HG03066 (cell line): ENCODE measurements at regions not wholly inside any gene's neighbourhood (a gene's known extent, or its start where the extent isn't known, plus 50 kb on each side); places are given as distances from the start of the nearest gene placed in this dataset.
A peak's percentile ranks its signal among the peaks of the same experiment; 100 is the strongest.

Experiments
- ATAC-seq: cut with Tn5 transposase; IDR thresholded peaks from one replicate; pipeline ENCODE4 v1.9.1; 2021; ENCODE audit warnings: low read depth; ENCODE audit not compliant: unreplicated experiment

- ATAC-seq: no peak
These were observed 934.7 kb upstream of the PRMT6 start for GRCh38 chr1:106121728-106122127.

GRCh38 chr1:106134561-106134960, 921.9 kb upstream of the PRMT6 start:
- no peak for ATAC-seq

GRCh38 chr1:106173101-106173500, 883.4 kb upstream of the PRMT6 start:
- ATAC-seq: no peak

- no peak for ATAC-seq
These were observed 877.7 kb upstream of the PRMT6 start for GRCh38 chr1:106178791-106179190.

GRCh38 chr1:106181866-106182265, 874.6 kb upstream of the PRMT6 start:
- ATAC-seq: no peak

- ATAC-seq: no peak
These were observed 871.4 kb upstream of the PRMT6 start for GRCh38 chr1:106185089-106185488.

- ATAC-seq: no peak
These were observed 866.7 kb upstream of the PRMT6 start for GRCh38 chr1:106189780-106190179.

GRCh38 chr1:106194206-106194605, 862.3 kb upstream of the PRMT6 start:
- ATAC-seq: no peak

GRCh38 chr1:106200711-106201110, 855.8 kb upstream of the PRMT6 start:
- ATAC-seq: no peak

- ATAC-seq: no peak
These were observed 849.3 kb upstream of the PRMT6 start for GRCh38 chr1:106207185-106207584.

- ATAC-seq: no peak
These were observed 838.7 kb upstream of the PRMT6 start for GRCh38 chr1:106217765-106218164.

- no peak for ATAC-seq
These were observed 834.1 kb upstream of the PRMT6 start for GRCh38 chr1:106222403-106222802.

GRCh38 chr1:106223213-106223612, 833.3 kb upstream of the PRMT6 start:
- no peak for ATAC-seq

GRCh38 chr1:106224426-106224825, 832.0 kb upstream of the PRMT6 start:
- ATAC-seq: no peak

GRCh38 chr1:106225403-106225802, 831.1 kb upstream of the PRMT6 start:
- ATAC-seq: no peak

- no peak for ATAC-seq
These were observed 829.9 kb upstream of the PRMT6 start for GRCh38 chr1:106226550-106226949.

- ATAC-seq: no peak
These were observed 824.3 kb upstream of the PRMT6 start for GRCh38 chr1:106232128-106232527.

- no peak for ATAC-seq
These were observed 823.0 kb upstream of the PRMT6 start for GRCh38 chr1:106233511-106233910.

- peak; percentile 50 for ATAC-seq
These were observed 807.1 kb upstream of the PRMT6 start for GRCh38 chr1:106249365-106249764.

- ATAC-seq: no peak
These were observed 806.7 kb upstream of the PRMT6 start for GRCh38 chr1:106249810-106250209.

GRCh38 chr1:106254748-106255147, 801.7 kb upstream of the PRMT6 start:
- no peak for ATAC-seq

GRCh38 chr1:106266786-106267185, 789.7 kb upstream of the PRMT6 start:
- ATAC-seq: no peak

GRCh38 chr1:106268070-106268469, 788.4 kb upstream of the PRMT6 start:
- no peak for ATAC-seq
